ENCODE measurements at regions not wholly inside any gene's neighbourhood (a gene's known extent, or its start where the extent isn't known, plus 50 kb on each side); places are given as distances from the start of the nearest gene placed in this dataset.

DNA sequence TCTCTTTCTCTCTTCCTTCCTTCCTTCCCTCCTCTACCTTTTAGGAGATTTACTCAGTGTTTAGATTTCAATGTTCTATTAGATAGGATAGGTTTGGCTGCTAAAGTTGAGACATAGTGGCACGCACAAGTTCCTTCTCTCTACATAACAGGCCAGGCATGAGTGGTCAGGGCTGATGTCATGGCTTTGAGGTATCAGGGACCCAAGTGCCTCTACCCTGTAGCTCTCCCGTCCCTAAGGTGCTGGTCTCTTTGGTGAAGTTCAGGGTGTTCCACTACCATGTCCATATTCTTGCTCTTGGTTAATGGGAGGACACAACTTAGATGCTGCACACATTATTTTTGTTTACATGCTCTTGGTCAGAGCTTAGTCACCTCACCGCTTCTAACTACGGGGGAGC, 245.3 kb downstream of the QKI start:
- H3K27ac ChIP-seq = no peak overlapping the region
- no peak for DNase-seq
- no peak overlapping the region for H3K4me3 ChIP-seq (ENCODE audit: low read depth, low read length)
- TF ChIP-seq CTCF (IDR thresholded peaks at IDR 0.05; ENCODE audit: low read depth, low read length, missing control alignments) = no peak
- no peaks in the 10 kb centered on the region for H3K36me3 ChIP-seq (replicated peaks)
- no peaks in the 10 kb centered on the region for H3K27me3 ChIP-seq (replicated peaks)
- in situ Hi-C loops (cut with HindIII; ENCODE audit: low pct_ligation_motif_present, low sequenced_read_pairs) = no loop called here

GRCh38 chr6:163655217-163656121, 241.0 kb downstream of the QKI start:
- Histone ChIP-seq H3K27ac (no peak overlapping the region), H3K27me3 (replicated peaks) (no peaks in the 10 kb centered on the region), H3K4me3 (ENCODE audit: low read depth, low read length) (no peak overlapping the region), H3K36me3 (replicated peaks) (no peaks in the 10 kb centered on the region)
- in situ Hi-C loops (cut with HindIII; ENCODE audit: low pct_ligation_motif_present, low sequenced_read_pairs) = no loop called here
- TF ChIP-seq CTCF (IDR thresholded peaks at IDR 0.05; ENCODE audit: low read depth, low read length, missing control alignments) = no peak
- no peak for DNase-seq

DNA sequence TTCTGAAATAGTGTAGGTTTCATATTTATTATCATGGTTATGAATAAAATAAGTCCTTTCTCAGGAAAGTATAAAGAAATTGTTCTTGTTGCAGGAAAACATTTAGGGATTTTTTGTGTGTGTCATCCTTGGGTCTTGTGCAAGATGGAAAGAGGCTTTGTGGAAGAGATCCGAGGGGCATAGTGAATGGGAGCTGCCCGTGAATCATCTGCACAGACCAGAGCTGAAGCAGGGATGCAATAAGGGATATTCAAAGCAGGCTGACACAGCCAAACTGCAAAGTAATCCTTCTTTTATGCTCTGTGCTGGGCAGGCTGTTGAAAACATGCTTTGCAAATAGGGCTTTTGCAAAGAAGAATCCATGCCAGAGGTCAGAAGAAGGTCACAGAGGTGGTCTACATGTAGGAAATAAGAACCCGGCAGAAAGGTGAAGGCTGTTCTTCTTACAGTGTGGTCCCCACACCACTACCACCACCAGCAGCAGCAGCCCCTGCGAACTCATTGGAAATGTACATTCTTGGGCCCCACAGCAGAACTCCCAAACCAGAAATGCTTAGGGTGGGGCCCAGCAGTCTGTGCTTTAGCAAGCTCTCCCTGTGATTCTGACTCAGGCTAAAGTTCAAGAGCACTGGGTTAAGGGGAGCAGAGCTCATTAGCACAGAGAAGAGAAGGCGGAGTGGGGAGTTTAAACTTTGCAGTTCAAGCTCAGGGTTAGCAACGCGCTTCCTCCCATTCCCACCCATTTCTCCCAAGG, 237.6 kb downstream of the QKI start:
- no peak for DNase-seq
- no peak for TF ChIP-seq CTCF (IDR thresholded peaks at IDR 0.05; ENCODE audit: low read depth, low read length, missing control alignments)

DNA sequence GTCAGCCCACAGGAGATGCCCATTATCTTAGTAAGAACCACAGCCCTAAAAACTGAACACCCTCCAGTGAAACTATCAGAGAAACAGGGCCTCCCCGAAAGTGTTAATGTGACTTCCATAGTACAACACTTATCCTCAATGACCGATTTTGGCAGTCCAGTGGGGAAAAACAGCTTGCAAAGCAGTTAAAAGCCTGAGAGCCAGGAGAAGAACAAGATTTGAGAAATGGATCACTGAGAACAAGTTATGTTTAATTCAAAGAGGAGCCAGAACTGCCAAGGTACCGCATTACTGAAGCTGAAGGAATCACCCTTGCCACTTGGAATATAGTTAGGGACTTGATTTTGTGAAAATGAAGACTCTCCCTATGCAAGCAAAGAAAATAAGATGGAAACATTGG, 236.9 kb downstream of the QKI start:
- DNase-seq = no peak
- no peak overlapping the region for H3K27ac ChIP-seq
- H3K4me3 ChIP-seq (ENCODE audit: low read depth, low read length) = no peak overlapping the region
- no peaks in the 10 kb centered on the region for H3K36me3 ChIP-seq (replicated peaks)
- TF ChIP-seq CTCF (IDR thresholded peaks at IDR 0.05; ENCODE audit: low read depth, low read length, missing control alignments) = no peak
- in situ Hi-C loops (cut with HindIII; ENCODE audit: low pct_ligation_motif_present, low sequenced_read_pairs) = no loop called here
- H3K27me3 ChIP-seq (replicated peaks) = no peaks in the 10 kb centered on the region

More for the DNA sequence above, 237.6 kb downstream of the QKI start:
- Histone ChIP-seq H3K27ac (no peak overlapping the region), H3K27me3 (replicated peaks) (no peaks in the 10 kb centered on the region), H3K4me3 (ENCODE audit: low read depth, low read length) (no peak overlapping the region), H3K36me3 (replicated peaks) (no peaks in the 10 kb centered on the region)
- in situ Hi-C loops (cut with HindIII; ENCODE audit: low pct_ligation_motif_present, low sequenced_read_pairs) = no loop called here

GRCh38 chr6:163648868-163649267, 234.3 kb downstream of the QKI start:
- TF ChIP-seq CTCF (IDR thresholded peaks at IDR 0.05; ENCODE audit: low read depth, low read length, missing control alignments) = no peak
- no peaks in the 10 kb centered on the region for H3K27me3 ChIP-seq (replicated peaks)
- H3K27ac ChIP-seq = no peak overlapping the region
- no peak for DNase-seq
- no peak overlapping the region for H3K4me3 ChIP-seq (ENCODE audit: low read depth, low read length)
- H3K36me3 ChIP-seq (replicated peaks) = no peaks in the 10 kb centered on the region
- in situ Hi-C loops (cut with HindIII; ENCODE audit: low pct_ligation_motif_present, low sequenced_read_pairs) = no loop called here

Measured in brain microvascular endothelial cell (primary cell).